Stimulated activated CD8-positive, alpha-beta memory T cell treated with anti-CD3 and anti-CD28 coated beads, Interleukin-15, amount 100 ng/mL, for 48 hours (primary cell): ENCODE measurements at regions not wholly inside any gene's neighbourhood (a gene's known extent, or its start where the extent isn't known, plus 50 kb on each side); places are given as distances from the start of the nearest gene placed in this dataset.

ENCODE experiments used
- DNase-seq, 2 donors: peaks; one replicate each; pipeline ENCODE4 v3.0.0-alpha.2; 2020; ENCODE audit warnings: low read depth in 2 of 2

DNA sequence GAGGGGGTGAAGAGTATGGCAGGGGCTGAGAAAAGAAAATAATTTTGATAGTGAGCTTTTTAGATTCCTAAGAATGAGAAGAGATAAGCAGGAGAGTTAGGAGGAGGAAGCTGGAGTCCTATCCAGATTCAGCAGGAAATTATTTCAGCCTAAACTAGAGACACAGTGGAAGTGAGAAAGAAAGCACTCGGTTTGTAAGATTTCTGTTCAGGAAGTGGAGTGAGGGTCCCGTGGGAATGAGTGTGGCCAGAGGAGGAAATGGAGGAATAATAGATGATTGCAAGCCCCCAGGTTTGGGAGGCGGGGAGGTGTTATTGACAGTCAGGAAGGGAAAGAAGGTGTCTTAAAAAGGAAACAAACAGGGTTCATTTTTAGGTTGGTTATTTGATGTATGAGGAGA is 84.8 kb upstream of the NRP1 start:
- no peak for DNase-seq

DNA sequence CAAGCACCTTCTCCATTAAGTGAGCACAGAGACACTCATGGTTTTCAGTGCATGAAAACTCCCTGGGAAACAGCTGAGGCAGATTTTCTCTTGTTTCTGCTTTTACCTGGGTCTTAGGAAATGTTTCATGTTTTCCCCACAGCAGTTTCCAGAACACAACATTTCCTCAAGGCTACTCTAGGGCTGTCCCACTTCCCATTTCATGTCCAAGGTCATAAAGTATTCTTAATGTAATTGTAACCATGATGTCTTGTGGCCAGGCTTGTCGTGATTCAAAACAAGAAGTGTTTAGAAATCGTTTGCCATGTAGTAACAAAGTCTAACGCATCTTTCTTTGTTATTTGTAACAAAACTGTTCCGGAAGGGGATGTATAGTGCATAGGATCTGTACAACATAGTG is 83.8 kb upstream of the NRP1 start:
- DNase-seq, result no peak

DNA sequence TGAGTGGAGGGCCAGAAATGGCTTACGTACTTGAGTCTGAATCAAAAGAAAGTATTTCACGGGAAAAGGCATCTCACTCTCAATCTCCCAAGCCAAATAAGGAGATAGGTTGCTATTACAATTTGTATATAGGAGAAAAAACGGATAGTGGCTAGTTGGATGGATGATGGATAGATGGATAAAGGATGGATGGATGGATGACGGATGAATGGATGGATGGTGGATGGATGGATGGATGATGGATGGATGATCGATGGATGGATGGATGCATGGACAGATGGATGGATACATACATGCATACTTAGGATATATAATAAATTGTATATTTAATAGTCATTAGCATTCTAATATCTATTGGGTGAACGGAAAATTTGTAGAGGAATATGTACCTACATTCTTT is 82.2 kb upstream of the NRP1 start:
- DNase-seq, result no peak

DNA sequence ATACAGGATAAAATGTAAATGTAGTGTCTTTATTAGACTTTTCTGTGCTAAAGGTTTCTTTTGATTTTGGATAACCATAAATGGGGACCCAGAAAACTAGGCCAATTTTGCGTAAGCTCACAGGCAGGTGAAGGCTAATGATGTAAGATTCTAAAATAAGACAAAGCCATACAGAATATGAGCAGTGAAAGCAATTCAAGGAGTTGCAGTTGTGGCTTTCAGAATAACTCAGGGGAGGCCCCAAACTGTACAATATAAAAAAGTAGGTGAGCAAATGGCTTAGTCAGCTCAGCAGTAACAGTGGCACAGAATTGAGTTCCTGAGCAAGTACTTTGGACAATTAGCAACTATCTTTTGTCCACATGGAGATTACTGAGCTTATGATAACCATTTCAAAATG is 81.7 kb upstream of the NRP1 start:
- DNase-seq, result no peak

DNA sequence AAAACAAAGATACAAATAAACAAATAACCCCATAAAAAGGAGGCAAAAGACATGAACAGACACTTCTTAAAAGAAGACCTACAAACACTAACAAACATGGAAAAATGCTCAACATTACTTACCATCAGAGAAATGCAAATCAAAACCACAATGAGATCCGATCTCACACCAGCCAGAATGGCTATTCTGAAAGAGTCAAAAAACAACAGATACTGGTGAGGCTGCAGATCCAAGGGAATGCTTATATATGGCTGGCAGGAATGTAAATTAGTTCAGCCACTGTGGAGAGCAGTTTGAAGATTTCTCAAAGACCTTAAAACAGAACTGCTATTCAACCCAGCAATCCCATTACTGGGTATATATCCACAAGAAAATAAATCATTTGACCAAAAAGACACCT is 80.4 kb upstream of the NRP1 start:
- no peak for DNase-seq

DNA sequence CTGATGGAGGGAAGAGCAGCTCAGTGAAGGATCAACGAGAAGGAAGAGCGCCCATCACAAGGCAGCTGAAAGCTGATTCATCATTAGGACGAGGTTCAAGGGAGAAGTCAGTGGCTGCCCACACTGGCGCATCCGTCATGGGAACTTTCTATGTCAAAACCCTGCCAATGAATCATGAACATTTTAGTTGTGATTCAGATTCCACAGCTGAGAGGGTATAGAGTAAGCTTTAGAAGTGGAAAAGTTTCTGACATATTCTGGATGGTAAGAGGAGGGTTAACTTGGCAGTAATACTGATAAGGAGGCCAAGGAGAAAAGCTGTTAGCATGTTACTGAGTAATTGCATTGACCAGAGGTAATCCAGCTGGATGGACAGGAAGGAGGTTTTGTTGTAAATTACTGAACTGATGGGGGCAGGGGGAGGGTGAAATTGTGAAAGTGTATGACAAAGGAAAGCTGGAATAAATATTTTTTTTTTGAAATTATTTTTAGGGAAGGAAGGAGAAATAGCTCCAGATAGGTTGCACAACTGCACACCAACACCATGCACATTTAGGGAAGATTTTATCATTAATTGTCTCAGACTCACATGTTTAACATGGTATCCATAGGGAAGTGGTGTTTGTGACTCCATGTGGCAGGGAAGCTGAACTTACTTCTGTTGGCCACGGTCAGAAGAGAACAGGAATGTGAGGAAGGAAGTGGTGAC is 78.3 kb upstream of the NRP1 start:
- no peak for DNase-seq

DNA sequence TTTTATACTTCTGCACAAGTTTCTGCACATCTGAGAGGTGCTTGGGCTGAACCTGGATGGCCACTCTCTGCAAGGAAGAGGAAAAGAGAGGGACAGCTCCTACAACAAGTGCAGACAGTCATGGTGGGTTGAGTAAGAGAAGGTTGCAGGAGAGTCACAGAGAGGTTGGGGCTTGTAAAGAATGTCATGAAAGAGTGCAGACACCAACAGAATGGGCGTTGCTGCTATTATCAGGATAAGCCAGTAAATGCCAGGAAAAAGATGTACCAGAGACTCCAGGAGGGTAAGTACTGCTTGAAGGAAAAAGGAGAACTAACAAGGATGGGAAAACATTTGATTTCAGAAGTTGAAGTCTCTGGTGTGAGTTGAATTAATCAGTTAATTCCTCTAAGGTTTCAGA is 77.8 kb upstream of the NRP1 start:
- no peak for DNase-seq

DNA sequence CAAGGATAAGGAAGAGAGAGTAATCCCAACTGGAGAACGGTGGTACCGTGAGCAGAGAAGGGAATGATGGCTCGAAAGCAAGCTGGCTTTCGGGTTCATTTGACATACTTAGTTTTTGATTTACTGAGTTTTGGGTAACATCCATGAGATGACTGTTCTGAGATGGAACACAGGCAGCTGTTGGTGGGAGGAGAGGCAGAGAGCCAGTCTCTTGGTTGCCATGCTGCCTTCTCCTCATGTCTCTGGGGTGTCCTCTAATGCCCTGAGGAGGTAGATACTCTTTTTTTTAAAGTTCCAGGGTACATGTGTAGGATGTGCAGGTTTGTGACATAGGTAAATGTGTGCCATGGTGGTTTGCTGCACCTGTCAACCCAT is 76.4 kb upstream of the NRP1 start:
- DNase-seq, result no peak

DNA sequence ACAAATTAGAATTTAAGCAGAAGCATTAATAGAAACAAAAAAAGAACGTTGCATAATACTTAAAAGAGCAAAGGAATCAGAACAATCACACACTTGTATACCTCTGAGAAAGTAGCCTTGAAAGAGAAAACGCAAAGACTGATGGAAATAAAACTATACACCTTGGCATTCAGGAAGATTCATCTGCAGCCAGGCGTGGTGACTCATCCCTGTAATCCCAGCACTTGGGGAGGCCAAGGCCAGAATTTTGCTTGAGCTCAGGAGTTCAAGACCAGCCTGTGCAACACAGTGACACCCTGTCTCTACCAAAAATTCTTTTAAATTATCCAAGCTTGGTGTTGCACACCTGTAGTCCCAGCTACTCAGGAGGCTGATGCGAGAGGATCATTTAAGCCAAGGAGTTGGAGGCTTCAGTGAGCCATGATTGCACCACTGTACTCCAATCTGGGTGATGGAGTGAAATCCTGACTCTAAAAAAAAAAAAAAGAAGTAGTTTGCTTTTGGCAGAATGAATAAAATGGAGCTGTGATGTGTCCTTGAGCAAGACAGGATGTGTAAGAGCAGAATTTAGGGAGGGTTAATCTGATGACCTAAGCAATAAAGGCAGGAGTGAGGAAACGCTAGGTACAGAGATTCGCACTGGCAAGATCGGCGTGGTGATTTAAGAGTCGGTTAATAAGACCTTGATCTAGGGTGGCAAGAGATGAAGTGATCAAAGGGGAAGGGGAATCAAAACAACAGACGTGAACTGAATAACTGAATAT is 75.8 kb upstream of the NRP1 start:
- DNase-seq, result no peak

DNA sequence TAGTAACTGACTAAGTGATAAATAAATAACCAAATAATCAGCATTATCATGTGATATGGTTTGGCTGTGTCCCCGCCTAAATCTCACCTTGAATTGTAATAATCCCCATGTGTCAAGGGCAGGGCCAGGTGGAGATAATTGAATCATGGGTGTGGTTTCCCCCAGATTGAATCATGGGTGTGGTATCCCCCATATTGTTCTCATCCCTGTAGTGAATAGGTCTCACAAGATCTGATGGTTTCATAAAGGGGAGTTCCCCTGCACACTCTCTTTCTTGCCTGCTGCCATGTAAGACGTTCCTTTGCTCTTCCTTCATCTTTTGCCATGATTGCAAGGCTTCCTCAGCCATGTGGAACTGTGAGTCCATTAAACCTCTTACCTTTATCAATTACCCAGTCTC is 72.1 kb upstream of the NRP1 start:
- DNase-seq, result no peak

DNA sequence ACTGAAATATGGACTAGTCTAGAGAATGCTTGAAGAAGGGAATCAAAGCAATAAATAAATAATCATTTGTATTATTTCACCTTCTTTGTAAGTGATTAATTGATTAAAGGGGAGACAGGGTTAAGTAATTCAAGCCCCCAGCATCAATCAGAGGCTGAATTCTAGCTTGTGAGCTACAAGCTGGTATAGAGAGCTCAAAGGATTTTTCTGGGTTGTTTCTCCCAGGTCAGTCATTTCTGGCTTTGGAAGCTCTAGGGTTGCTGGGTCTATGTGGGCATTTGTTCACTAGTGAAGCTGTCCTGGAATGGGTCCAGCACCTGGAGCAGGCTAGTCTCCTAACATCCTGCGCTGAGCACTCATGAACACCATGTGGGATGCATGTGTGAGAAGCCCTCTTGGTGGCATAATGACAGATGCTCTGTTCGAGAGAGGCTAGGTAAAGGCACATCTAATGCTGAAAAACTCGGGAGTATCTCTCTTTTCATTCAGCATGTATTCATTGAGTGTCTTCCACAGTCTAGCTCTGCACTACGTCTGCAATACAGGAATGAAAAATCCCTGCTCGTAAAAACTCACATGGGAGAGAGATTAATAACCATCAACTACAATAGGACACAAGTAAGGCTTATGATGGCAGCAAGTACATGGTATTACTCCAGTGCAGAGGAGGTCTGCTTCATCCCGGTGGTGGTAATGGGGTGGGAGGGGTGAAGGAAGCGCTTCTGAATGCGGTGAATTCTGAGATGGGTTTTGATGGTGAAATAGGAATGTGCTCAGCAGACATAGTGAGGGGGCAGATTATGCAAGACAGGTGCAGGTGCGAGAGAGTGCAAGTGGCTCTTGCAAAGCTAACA is 68.0 kb upstream of the NRP1 start:
- no peak for DNase-seq

DNA sequence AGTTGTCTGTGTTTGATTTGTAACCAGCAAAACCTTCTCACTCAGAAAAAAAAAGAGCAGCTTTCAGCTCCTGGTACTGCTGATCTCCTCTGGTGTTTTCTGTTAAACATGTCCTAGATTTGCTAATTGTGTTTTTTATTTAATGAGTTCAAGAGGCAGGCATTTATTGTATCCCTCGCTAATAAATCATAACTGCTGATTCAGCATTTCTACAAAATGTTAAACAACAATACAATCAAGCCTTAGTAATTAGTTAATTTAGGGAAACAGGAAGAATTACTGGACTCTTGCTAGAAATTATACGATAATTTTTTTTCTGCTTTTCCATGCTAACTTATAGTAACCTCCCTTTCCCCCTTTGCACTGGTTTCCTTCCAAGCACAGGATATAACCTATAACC is 66.8 kb upstream of the NRP1 start:
- no peak for DNase-seq

DNA sequence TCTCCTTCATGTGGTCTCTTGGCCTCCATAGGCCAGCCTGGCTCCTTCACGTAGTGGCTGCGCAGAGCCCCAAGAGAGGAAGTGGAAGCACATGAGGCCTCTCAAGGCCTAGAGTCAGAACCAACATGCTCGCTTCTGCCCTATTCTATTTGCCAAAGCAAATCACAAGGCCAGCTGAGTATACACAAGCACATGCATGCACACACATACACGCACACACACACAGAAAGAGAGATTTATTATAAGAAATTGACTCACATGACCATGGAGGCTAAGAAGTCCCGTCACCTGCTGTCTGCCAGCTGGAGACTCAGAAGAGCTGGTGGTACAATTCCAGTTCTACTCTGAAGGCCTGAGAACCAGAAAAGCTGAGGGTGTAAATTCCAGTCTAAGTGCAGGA is 64.3 kb upstream of the NRP1 start:
- DNase-seq, result no peak

DNA sequence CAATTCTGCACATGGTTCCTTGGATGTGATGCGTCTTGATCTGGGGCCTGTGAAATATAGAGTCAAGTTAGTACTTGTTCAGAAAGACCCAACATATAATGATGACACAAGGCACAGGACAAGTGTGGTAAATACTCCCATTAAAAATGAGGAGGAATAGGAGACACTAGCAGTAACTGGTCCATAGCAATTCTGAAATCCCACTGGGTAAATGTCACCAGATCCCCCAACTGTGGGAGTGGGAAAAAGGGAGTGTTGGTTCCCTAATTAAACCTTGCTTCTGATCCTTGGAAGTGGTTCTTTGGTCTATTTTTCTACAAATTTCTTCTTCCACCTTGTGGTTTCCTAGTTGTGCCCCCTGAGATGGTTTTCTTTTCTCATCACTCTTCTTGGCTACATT is 62.5 kb upstream of the NRP1 start:
- no peak for DNase-seq

DNA sequence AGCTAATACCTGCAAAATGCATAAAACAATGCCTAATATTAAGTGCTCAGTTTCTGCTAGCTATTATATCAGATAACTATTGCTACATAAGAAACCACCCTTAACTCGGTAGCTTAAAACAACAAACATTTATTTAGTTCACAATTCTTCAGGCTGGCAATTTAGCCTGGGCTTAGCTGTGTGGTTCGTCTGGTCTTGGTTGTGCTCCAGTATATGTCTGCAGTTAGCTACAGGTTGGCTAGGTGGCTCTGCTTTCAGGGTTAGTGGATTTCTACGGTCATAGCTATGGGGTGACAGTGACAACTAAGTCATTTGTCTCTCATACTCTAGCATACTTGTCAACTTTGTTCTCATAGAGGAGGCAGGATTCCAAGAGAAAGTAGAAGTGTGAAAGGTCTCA is 61.8 kb upstream of the NRP1 start:
- no peak for DNase-seq

DNA sequence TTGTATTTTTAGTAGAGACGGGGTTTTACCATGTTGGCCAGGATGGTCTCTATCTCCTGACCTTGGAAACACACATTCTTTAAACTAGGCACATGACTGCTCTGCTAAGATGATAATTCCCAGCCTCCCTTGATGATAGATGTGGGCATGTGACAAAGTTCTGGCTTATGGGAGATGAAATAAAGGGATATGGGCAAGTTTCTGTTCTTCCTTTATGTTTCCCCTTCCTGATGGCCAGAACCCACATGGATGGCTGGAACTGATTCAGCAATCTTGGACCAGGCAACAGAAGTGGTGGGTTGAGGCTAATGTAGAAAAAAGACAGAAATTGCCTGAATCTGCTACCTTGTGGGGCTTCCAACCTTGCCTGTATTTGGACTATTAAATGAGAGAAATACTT is 60.7 kb upstream of the NRP1 start:
- no peak for DNase-seq

DNA sequence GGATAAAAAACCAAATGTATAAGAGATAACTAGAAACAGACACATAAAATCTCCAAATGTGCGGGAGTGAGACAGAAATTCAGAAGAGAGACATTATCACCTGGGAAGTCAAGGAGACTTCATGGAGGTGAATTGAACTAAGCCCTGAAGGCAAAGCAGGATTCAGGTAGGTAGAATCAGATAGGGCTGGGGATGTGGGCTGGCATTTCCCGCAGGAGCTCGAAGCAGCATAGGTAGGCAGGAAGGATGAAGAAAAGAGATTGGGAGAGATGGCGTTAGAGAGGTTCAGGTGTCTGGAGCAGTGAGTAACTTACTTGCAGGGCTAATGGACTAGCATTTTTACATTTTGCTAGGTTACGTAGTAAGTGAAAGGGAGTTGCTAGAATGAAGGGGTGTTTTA is 58.2 kb upstream of the NRP1 start:
- no peak for DNase-seq

DNA sequence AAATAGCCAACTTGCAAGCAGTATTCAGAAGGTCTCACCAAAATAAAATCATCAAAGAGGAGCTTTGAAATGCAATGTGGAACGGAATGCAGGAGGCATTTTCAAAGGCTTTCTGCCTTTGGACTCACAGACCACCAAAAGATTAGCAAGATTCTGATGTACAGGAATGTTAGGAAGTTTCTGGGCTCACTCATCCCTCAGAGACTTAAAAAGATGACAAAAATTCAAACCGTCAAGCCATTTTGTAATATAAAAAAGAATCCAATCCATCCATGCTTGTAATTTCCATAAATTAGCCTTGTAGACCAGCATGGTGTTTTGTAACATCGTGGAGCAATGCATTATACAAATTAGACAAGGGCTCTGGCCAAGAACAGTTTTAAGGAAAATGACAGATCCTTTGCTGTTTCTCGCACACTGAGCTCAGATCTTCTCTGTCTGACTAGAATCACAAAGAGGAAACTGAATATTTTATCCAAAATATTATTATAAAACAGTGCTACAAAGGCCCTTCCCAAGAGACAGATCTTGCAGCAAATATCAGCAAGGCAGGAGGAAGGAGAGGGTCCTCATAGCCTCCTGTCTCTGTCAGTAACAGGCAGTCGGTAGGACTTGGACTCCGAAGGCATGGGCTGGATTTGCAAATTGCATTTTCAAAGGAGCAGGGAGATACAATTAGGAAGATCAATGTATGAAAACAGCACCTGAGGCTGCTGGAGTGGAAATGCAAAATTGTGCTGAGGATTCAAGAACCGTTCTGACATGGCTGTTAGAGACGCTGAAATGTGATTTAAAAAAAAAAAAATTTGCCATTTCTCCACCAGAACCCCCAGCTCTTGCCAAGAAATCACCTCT is 57.4 kb upstream of the NRP1 start:
- no peak for DNase-seq

DNA sequence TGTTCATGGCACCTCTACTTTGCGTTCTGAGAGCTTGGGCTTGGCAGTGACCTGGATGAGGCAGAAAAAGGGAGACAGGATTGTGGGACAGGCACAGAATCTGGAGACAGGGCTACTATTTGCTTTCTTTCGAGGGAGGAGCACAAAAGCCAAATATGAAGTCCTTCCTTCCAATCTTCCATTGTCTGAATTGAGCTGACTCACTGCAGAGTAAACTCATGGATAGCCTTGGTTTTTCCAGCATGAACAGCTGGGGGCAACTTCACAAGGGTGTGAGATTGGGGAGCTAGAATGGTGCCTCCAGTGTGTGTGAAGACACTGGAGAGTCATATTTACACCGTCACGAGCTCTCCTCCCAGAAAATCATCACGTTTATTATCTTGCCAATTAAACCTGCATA is 55.6 kb upstream of the NRP1 start:
- no peak for DNase-seq

DNA sequence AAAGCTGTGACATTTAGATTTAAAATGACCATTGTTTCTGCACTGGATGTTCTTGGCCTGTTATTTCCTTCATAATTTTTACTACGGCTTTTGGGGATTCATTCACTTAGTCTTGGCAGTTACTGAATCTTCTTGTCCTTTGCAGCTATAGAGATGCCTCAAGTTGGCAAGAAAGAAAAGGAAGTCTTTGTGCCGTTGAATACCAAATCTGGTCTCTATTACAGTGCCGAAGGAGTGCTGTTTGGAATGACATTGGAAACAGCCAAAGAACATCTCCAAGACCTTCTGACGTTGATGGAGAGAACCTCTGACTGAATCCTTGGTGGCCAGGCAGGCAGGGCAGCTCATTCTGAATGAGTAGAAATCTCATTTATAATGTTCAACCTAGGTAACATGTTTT is 54.3 kb upstream of the NRP1 start:
- no peak for DNase-seq

DNA sequence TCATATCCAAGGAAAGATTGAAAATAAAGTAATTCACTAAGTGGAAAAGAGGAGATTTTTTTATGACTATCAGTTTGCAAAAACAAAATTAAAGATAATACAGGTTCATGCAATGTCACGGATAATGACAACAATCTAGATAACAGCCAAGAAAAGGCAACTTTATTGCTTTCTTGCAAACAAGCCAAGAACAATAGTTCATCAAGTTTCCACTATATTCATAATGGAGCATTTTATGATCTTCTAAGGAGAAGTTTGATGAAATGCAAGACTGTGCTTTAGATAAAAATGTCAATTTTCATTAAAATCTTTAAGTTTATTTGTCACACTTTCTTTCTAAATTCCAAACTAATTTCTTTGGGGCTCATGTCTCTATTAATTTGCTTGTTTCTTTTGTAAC is 53.9 kb upstream of the NRP1 start:
- no peak for DNase-seq

DNA sequence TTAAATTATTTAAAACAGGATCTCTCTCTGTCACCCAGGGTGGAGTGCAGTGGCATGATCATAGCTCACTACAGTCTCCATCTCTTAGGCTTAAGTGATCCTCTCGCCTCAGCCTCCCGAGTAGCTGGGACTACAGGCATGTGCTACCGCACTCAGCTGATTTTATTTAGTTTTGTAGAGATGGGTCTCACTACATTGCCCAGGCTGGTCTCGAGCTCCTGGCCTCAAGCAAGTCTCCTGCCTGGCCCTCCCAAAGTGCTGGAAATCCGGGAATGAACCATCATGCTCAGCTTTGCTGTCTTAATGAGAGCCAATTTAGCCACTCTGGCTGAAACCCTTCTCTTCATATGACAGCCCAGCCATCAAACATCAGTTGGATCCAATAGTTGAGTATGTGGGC is 53.3 kb upstream of the NRP1 start:
- DNase-seq, result no peak
